ENCODE measurements at regions not wholly inside any gene's neighbourhood (a gene's known extent, or its start where the extent isn't known, plus 50 kb on each side); places are given as distances from the start of the nearest gene placed in this dataset.

GRCh38 chr18:77899972-77900754 lies 650.5 kb downstream of the GALR1 start:
- no peaks in the 10 kb centered on the region for H3K36me3 ChIP-seq (ENCODE audit: insufficient read depth, low read length)
- H2AFZ ChIP-seq (ENCODE audit: low read depth, low read length): no peak overlapping the region
- no peak overlapping the region for H3K27ac ChIP-seq (ENCODE audit: low read length)
- H3K27me3 ChIP-seq (ENCODE audit: insufficient read depth, low read depth, low read length): no peaks in the 10 kb centered on the region
- TF ChIP-seq EZH2 (IDR thresholded peaks at IDR 0.05; ENCODE audit: borderline replicate concordance, insufficient read depth, low read length, poor library complexity, severe bottlenecking) (no peak), RAD21 (conservative IDR thresholded peaks at IDR 0.05) (peak; percentile 57), CTCF (IDR thresholded peaks at IDR 0.05; ENCODE audit: poor library complexity, severe bottlenecking) (peak; percentile 82), MXI1 (conservative IDR thresholded peaks at IDR 0.05; ENCODE audit: poor library complexity, severe bottlenecking) (no peak), SMC3 (conservative IDR thresholded peaks at IDR 0.05; ENCODE audit: poor library complexity) (peak; percentile 62), REST (IDR thresholded peaks at IDR 0.05; ENCODE audit: borderline replicate concordance) (no peak)
- no peaks in the 10 kb centered on the region for H3K79me2 ChIP-seq (replicated peaks; ENCODE audit: insufficient read depth, low read length)
- H3K9me3 ChIP-seq (ENCODE audit: low read length): no peaks in the 10 kb centered on the region
- H4K20me1 ChIP-seq (ENCODE audit: insufficient read depth): no peaks in the 10 kb centered on the region
- H3K9ac ChIP-seq (ENCODE audit: low read length): peak overlapping the region; percentile 30
- no peak overlapping the region for H3K4me2 ChIP-seq (ENCODE audit: low read length)
- H3F3A ChIP-seq (ENCODE audit: insufficient read depth, low read length, poor library complexity, severe bottlenecking): no peaks in the 10 kb centered on the region
- peak overlapping the region; percentile 60 for H3K4me3 ChIP-seq (ENCODE audit: low read length)
- H3K9me2 ChIP-seq (ENCODE audit: insufficient read depth, low read length): no peaks in the 10 kb centered on the region

GRCh38 chr18:77905011-77905410 lies 655.4 kb downstream of the GALR1 start:
- H3K79me2 ChIP-seq (replicated peaks; ENCODE audit: insufficient read depth, low read length): no peaks in the 10 kb centered on the region
- no peak overlapping the region for H3K4me3 ChIP-seq (ENCODE audit: low read length)
- no peaks in the 10 kb centered on the region for H3F3A ChIP-seq (ENCODE audit: insufficient read depth, low read length, poor library complexity, severe bottlenecking)
- H2AFZ ChIP-seq (ENCODE audit: low read depth, low read length): no peak overlapping the region
- H3K9me2 ChIP-seq (ENCODE audit: insufficient read depth, low read length): no peaks in the 10 kb centered on the region
- no peak overlapping the region for H3K27ac ChIP-seq (ENCODE audit: low read length)
- no peak for TF ChIP-seq POLR2AphosphoS5 (IDR thresholded peaks at IDR 0.05)
- no peak for TF ChIP-seq RAD21 (conservative IDR thresholded peaks at IDR 0.05)
- no peak for TF ChIP-seq MXI1 (conservative IDR thresholded peaks at IDR 0.05; ENCODE audit: poor library complexity, severe bottlenecking)
- TF ChIP-seq TAF1 (IDR thresholded peaks at IDR 0.05; ENCODE audit: low read depth): no peak
- no peak for TF ChIP-seq EZH2 (IDR thresholded peaks at IDR 0.05; ENCODE audit: borderline replicate concordance, insufficient read depth, low read length, poor library complexity, severe bottlenecking)
- no peak for TF ChIP-seq SMC3 (conservative IDR thresholded peaks at IDR 0.05; ENCODE audit: poor library complexity)
- no peak for TF ChIP-seq CTCF (IDR thresholded peaks at IDR 0.05; ENCODE audit: poor library complexity, severe bottlenecking)
- TF ChIP-seq REST (IDR thresholded peaks at IDR 0.05; ENCODE audit: borderline replicate concordance): no peak
- no peak for TF ChIP-seq EP300 (conservative IDR thresholded peaks at IDR 0.05; ENCODE audit: poor library complexity, severe bottlenecking)
- H3K9me3 ChIP-seq (ENCODE audit: low read length): no peaks in the 10 kb centered on the region
- no peak overlapping the region for H3K9ac ChIP-seq (ENCODE audit: low read length)
- no peaks in the 10 kb centered on the region for H3K27me3 ChIP-seq (ENCODE audit: insufficient read depth, low read depth, low read length)
- no peaks in the 10 kb centered on the region for H4K20me1 ChIP-seq (ENCODE audit: insufficient read depth)
- H3K36me3 ChIP-seq (ENCODE audit: insufficient read depth, low read length): no peaks in the 10 kb centered on the region
- H3K4me2 ChIP-seq (ENCODE audit: low read length): no peak overlapping the region
